NCI-H526 treated with DMSO at 0.1 percent for 48 hours (cell line): ENCODE measurements at regions not wholly inside any gene's neighbourhood (a gene's known extent, or its start where the extent isn't known, plus 50 kb on each side); places are given as distances from the start of the nearest gene placed in this dataset.
"Not testable (repeated sequence)": the region's sequence is repeated elsewhere in the genome, so short reads cannot be mapped to it uniquely, and the experiment has no call there.

Experiments used
- DNase-seq: peaks from one replicate; lab custom pipeline; 2025; lab: John Stamatoyannopoulos, UW

- DNase-seq: no peak
Observed at GRCh38 chr4:147246096-147246495, 234.8 kb upstream of the EDNRA start.

GRCh38 chr4:147246528-147246927, 234.4 kb upstream of the EDNRA start:
- DNase-seq: not testable (repeated sequence)

GRCh38 chr4:147247579-147247978, 233.3 kb upstream of the EDNRA start:
- no peak for DNase-seq

- no peak for DNase-seq
Observed at GRCh38 chr4:147250062-147250461, 230.8 kb upstream of the EDNRA start.

GRCh38 chr4:147255268-147255667, 225.6 kb upstream of the EDNRA start:
- DNase-seq: not testable (repeated sequence)

- DNase-seq: not testable (repeated sequence)
Observed at GRCh38 chr4:147259271-147259670, 221.6 kb upstream of the EDNRA start.

GRCh38 chr4:147284256-147284835, 196.6 kb upstream of the EDNRA start:
- no peak for DNase-seq

- DNase-seq: no peak
Observed at GRCh38 chr4:147284935-147285334, 196.0 kb upstream of the EDNRA start.

GRCh38 chr4:147285751-147286150, 195.1 kb upstream of the EDNRA start:
- DNase-seq: no peak

GRCh38 chr4:147286846-147287587, 193.9 kb upstream of the EDNRA start:
- DNase-seq: no peak

GRCh38 chr4:147287588-147287890, 193.4 kb upstream of the EDNRA start:
- DNase-seq: no peak

GRCh38 chr4:147288512-147288911, 192.4 kb upstream of the EDNRA start:
- no peak for DNase-seq

GRCh38 chr4:147289181-147289580, 191.7 kb upstream of the EDNRA start:
- no peak for DNase-seq

GRCh38 chr4:147292604-147293313, 188.1 kb upstream of the EDNRA start:
- DNase-seq: not testable (repeated sequence)

GRCh38 chr4:147293314-147293677, 187.6 kb upstream of the EDNRA start:
- DNase-seq: not testable (repeated sequence)

- no peak for DNase-seq
Observed at GRCh38 chr4:147299205-147299604, 181.7 kb upstream of the EDNRA start.

- DNase-seq: no peak
Observed at GRCh38 chr4:147303174-147303872, 177.6 kb upstream of the EDNRA start.

- DNase-seq: no peak
Observed at GRCh38 chr4:147303873-147304229, 177.0 kb upstream of the EDNRA start.

- no peak for DNase-seq
Observed at GRCh38 chr4:147307896-147308674, 172.8 kb upstream of the EDNRA start.

GRCh38 chr4:147309434-147309833, 171.5 kb upstream of the EDNRA start:
- DNase-seq: no peak

GRCh38 chr4:147310312-147310711, 170.6 kb upstream of the EDNRA start:
- DNase-seq: no peak

- DNase-seq: no peak
Observed at GRCh38 chr4:147311956-147312355, 168.9 kb upstream of the EDNRA start.
